Vagina (tissue), 2 donors: ENCODE measurements at regions not wholly inside any gene's neighbourhood (a gene's known extent, or its start where the extent isn't known, plus 50 kb on each side); places are given as distances from the start of the nearest gene placed in this dataset.

Experiments
- DNase-seq, 2 donors: peaks; one replicate each; pipeline ENCODE4 v3.0.0-alpha.2; 2017; ENCODE audit errors: extremely low spot score in 2 of 2
- H3K27ac ChIP-seq: fragments of 200-600 bp; sonication (generic); one replicate; pipeline ENCODE4 v1.5.1; 2019
- H3K27me3 ChIP-seq: fragments of 200-600 bp; sonication (generic); one replicate; pipeline ENCODE4 v1.5.1; 2019
- H3K36me3 ChIP-seq, 2 donors: fragments of 200-600 bp; sonication (generic); one replicate each; pipeline ENCODE4 v1.5.1; 2017 to 2019
- H3K4me1 ChIP-seq: fragments of 200-600 bp; sonication (generic); one replicate; pipeline ENCODE4 v1.5.1; 2019
- H3K4me3 ChIP-seq, 2 donors: fragments of 200-600 bp; sonication (generic); 1 replicate in 1 of 2; 2 replicates in 1 of 2; pipeline ENCODE4 v1.5.1; 2016 to 2019
- H3K9me3 ChIP-seq: fragments of 200-600 bp; sonication (generic); one replicate; pipeline ENCODE4 v1.5.1; 2019
- CTCF ChIP-seq, 3 experiments: fragments of 450-650 bp in 2 of 3; fragments of 200-600 bp in 1 of 3; sonication (generic) in 1 of 3; IDR thresholded peaks; one replicate each; pipeline ENCODE4 v1.5.1; 2017 to 2019; ENCODE audit warnings: antibody characterized with exemption in 3 of 3, mild to moderate bottlenecking in 2 of 3, moderate library complexity in 2 of 3
- POLR2A ChIP-seq, 2 donors: fragments of 450-650 bp; IDR thresholded peaks; one replicate each; pipeline ENCODE4 v1.6.1; 2017; ENCODE audit warnings: antibody characterized with exemption in 2 of 2, mild to moderate bottlenecking in 2 of 2, moderate library complexity in 2 of 2
- POLR2AphosphoS5 ChIP-seq, 2 donors: sonication (generic); formaldehyde crosslinking; IDR thresholded peaks; one replicate each; pipeline ENCODE4 v1.9.0; 2017; ENCODE audit warnings: antibody characterized with exemption in 2 of 2, mild to moderate bottlenecking in 2 of 2, low read depth in 1 of 2; ENCODE audit not compliant: insufficient read depth in 1 of 2
- intact Hi-C: fragments of 100-400 bp; cut with DNase I; formaldehyde crosslinking; loops from one replicate; pipeline ENCODE4 v1.15.1; 2023

- Histone ChIP-seq H3K36me3 (no peaks in the 10 kb centered on the region), H3K27me3 (no peaks in the 10 kb centered on the region), H3K9me3 (no peaks in the 10 kb centered on the region), H3K4me1 (no peaks in the 10 kb centered on the region), H3K4me3 (no peak overlapping the region), H3K27ac (no peak overlapping the region)
- TF ChIP-seq POLR2A (IDR thresholded peaks at IDR 0.05) (no peak), CTCF (IDR thresholded peaks at IDR 0.05) (no peak), POLR2AphosphoS5 (IDR thresholded peaks at IDR 0.05; ENCODE audit: insufficient read depth in 1 of 2, low read depth in 1 of 2) (no peak)
- intact Hi-C loops, result no loop called here
- DNase-seq, result no peak
Observed at GRCh38 chr13:107457686-107458085, 757.6 kb downstream of the LIG4 start.

GRCh38 chr13:107456431-107456830 lies 758.9 kb downstream of the LIG4 start:
- no peak overlapping the region for H3K27ac ChIP-seq
- H3K4me3 ChIP-seq, result no peak overlapping the region
- no peaks in the 10 kb centered on the region for H3K9me3 ChIP-seq
- H3K27me3 ChIP-seq, result no peaks in the 10 kb centered on the region
- DNase-seq, result no peak
- no peaks in the 10 kb centered on the region for H3K36me3 ChIP-seq
- intact Hi-C loops, result no loop called here
- H3K4me1 ChIP-seq, result no peaks in the 10 kb centered on the region
- TF ChIP-seq POLR2A (IDR thresholded peaks at IDR 0.05), result no peak
- TF ChIP-seq POLR2AphosphoS5 (IDR thresholded peaks at IDR 0.05; ENCODE audit: insufficient read depth in 1 of 2, low read depth in 1 of 2), result no peak
- no peak for TF ChIP-seq CTCF (IDR thresholded peaks at IDR 0.05)

- Histone ChIP-seq H3K27ac (no peak overlapping the region), H3K36me3 (no peaks in the 10 kb centered on the region), H3K4me1 (no peaks in the 10 kb centered on the region), H3K9me3 (no peaks in the 10 kb centered on the region), H3K27me3 (no peaks in the 10 kb centered on the region), H3K4me3 (no peak overlapping the region)
- intact Hi-C loops, result no loop called here
- no peak for DNase-seq
- no peak for TF ChIP-seq POLR2AphosphoS5 (IDR thresholded peaks at IDR 0.05; ENCODE audit: insufficient read depth in 1 of 2, low read depth in 1 of 2)
- TF ChIP-seq CTCF (IDR thresholded peaks at IDR 0.05), result no peak
- TF ChIP-seq POLR2A (IDR thresholded peaks at IDR 0.05), result no peak
Observed at GRCh38 chr13:107452833-107453232, 762.5 kb downstream of the LIG4 start.

GRCh38 chr13:107450931-107451330 lies 764.4 kb downstream of the LIG4 start:
- no peak for DNase-seq
- H3K36me3 ChIP-seq, result no peaks in the 10 kb centered on the region
- no peak overlapping the region for H3K27ac ChIP-seq
- intact Hi-C loops, result no loop called here
- no peaks in the 10 kb centered on the region for H3K9me3 ChIP-seq
- TF ChIP-seq CTCF (IDR thresholded peaks at IDR 0.05) (no peak), POLR2AphosphoS5 (IDR thresholded peaks at IDR 0.05; ENCODE audit: insufficient read depth in 1 of 2, low read depth in 1 of 2) (no peak), POLR2A (IDR thresholded peaks at IDR 0.05) (no peak)
- no peaks in the 10 kb centered on the region for H3K4me1 ChIP-seq
- H3K27me3 ChIP-seq, result no peaks in the 10 kb centered on the region
- H3K4me3 ChIP-seq, result no peak overlapping the region

- no peak overlapping the region for H3K27ac ChIP-seq
- H3K36me3 ChIP-seq, result no peaks in the 10 kb centered on the region
- H3K4me1 ChIP-seq, result no peaks in the 10 kb centered on the region
- intact Hi-C loops, result no loop called here
- no peak for TF ChIP-seq CTCF (IDR thresholded peaks at IDR 0.05)
- no peak for TF ChIP-seq POLR2A (IDR thresholded peaks at IDR 0.05)
- TF ChIP-seq POLR2AphosphoS5 (IDR thresholded peaks at IDR 0.05; ENCODE audit: insufficient read depth in 1 of 2, low read depth in 1 of 2), result no peak
- H3K4me3 ChIP-seq, result no peak overlapping the region
- H3K9me3 ChIP-seq, result no peaks in the 10 kb centered on the region
- DNase-seq, result no peak
- H3K27me3 ChIP-seq, result no peaks in the 10 kb centered on the region
Observed at GRCh38 chr13:107450431-107450830, 764.9 kb downstream of the LIG4 start.
